Retinal pigment epithelial cell (primary cell): ENCODE measurements at regions not wholly inside any gene's neighbourhood (a gene's known extent, or its start where the extent isn't known, plus 50 kb on each side); places are given as distances from the start of the nearest gene placed in this dataset.

ENCODE experiments used
- DNase-seq: peaks from one replicate; pipeline ENCODE4 v3.0.0-alpha.2; 2010; ENCODE audit warnings: low read depth
- H3K4me3 ChIP-seq: 2 replicates; pipeline ENCODE4 v1.5.1; 2011; ENCODE audit warnings: mild to moderate bottlenecking, low read length, control low read depth, moderate library complexity
- CTCF ChIP-seq: conservative IDR thresholded peaks from 2 replicates; pipeline ENCODE4 v1.5.1; 2011; ENCODE audit warnings: low read depth, low read length, control low read depth, inconsistent platforms

- no peak overlapping the region for H3K4me3 ChIP-seq
- TF ChIP-seq CTCF = no peak
- DNase-seq = no peak
These were observed 91.6 kb upstream of the NMU start for GRCh38 chr4:55727746-55728145.

- no peak for TF ChIP-seq CTCF
- no peak overlapping the region for H3K4me3 ChIP-seq
- no peak for DNase-seq
These were observed 90.0 kb upstream of the EXOC1L start for GRCh38 chr4:55729351-55730279.

GRCh38 chr4:55730280-55730931 lies 89.2 kb upstream of the EXOC1L start:
- no peak overlapping the region for H3K4me3 ChIP-seq
- no peak for TF ChIP-seq CTCF
- no peak for DNase-seq

GRCh38 chr4:55731959-55732358 lies 87.6 kb upstream of the EXOC1L start:
- no peak overlapping the region for H3K4me3 ChIP-seq
- DNase-seq = no peak
- TF ChIP-seq CTCF = no peak

GRCh38 chr4:55732864-55733263 lies 86.7 kb upstream of the EXOC1L start:
- DNase-seq = no peak
- no peak overlapping the region for H3K4me3 ChIP-seq
- no peak for TF ChIP-seq CTCF

- TF ChIP-seq CTCF = no peak
- no peak overlapping the region for H3K4me3 ChIP-seq
- DNase-seq = peak; percentile 46
These were observed 85.7 kb upstream of the EXOC1L start for GRCh38 chr4:55733932-55734331.
